ENCODE measurements at regions not wholly inside any gene's neighbourhood (a gene's known extent, or its start where the extent isn't known, plus 50 kb on each side); places are given as distances from the start of the nearest gene placed in this dataset.

- no peaks in the 10 kb centered on the region for H3K27me3 ChIP-seq (ENCODE audit: control insufficient read depth, insufficient read depth, low read length, poor library complexity, severe bottlenecking)
- H3K9ac ChIP-seq (ENCODE audit: extremely low read depth, low read length, poor library complexity, severe bottlenecking) = no peak overlapping the region
- no peaks in the 10 kb centered on the region for H3K27me3 Mint-ChIP-seq (ENCODE audit: insufficient read depth)
- no peak for DNase-seq
- no peak overlapping the region for H3K4me3 ChIP-seq (ENCODE audit: low read length)
- H3K9me3 ChIP-seq (ENCODE audit: control insufficient read depth, low read length) = no peaks in the 10 kb centered on the region
- no peak for TF ChIP-seq CTCF (conservative IDR thresholded peaks at IDR 0.05)
- no peak overlapping the region for H3K27ac ChIP-seq (ENCODE audit: low read depth, low read length)
- H3K9me3 Mint-ChIP-seq = no peaks in the 10 kb centered on the region
- H3K4me3 Mint-ChIP-seq = no peak overlapping the region
- peaks cover 9% of the 10 kb centered on the region for H3K4me1 Mint-ChIP-seq
- WGBS, 2 experiments (ENCODE audit: insufficient coverage in 1 of 2, insufficient read length in 1 of 2) = 92 to 96% methylated on average over 3 to 4 of the region's 5 CpGs
- no peaks in the 10 kb centered on the region for H3K4me1 ChIP-seq (ENCODE audit: control insufficient read depth, insufficient read depth, low read length)
- no peaks in the 10 kb centered on the region for H3K36me3 ChIP-seq (ENCODE audit: control insufficient read depth, insufficient read depth, low read length)
- H3K27ac Mint-ChIP-seq = no peak overlapping the region
- no peaks in the 10 kb centered on the region for H3K36me3 Mint-ChIP-seq (ENCODE audit: low read depth)
Observed at GRCh38 chr16:66193543-66194229, 172.8 kb upstream of the CDH5 start.

DNA sequence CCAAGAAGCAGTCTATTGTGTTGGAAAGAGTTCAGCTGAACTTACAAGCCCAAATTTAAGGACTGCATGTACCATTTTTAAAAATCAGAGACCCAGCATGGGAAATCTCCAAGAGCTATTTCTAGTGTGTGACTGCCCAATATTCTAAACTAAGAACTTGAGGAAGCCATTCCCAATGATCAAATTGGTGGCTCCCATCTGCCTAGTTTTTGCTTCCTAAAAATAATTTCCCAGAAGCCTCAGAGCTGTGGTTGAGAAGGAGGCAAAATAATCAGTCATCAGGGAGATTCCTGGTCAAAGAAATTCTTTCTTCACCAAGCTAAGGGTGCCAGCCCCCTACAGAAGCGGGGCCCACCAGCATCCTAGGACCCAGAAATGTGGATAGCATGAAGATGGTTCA is 176.1 kb upstream of the CDH5 start:
- Mint-ChIP-seq H3K4me1 (peaks cover 7% of the 10 kb centered on the region), H3K27ac (no peak overlapping the region), H3K9me3 (no peaks in the 10 kb centered on the region), H3K36me3 (ENCODE audit: low read depth) (no peaks in the 10 kb centered on the region), H3K27me3 (ENCODE audit: insufficient read depth) (no peaks in the 10 kb centered on the region), H3K4me3 (no peak overlapping the region)
- no peak for TF ChIP-seq CTCF (conservative IDR thresholded peaks at IDR 0.05)
- DNase-seq = no peak
- Histone ChIP-seq H3K36me3 (ENCODE audit: control insufficient read depth, insufficient read depth, low read length) (no peaks in the 10 kb centered on the region), H3K4me3 (ENCODE audit: low read length) (no peak overlapping the region), H3K27ac (ENCODE audit: low read depth, low read length) (no peak overlapping the region), H3K27me3 (ENCODE audit: control insufficient read depth, insufficient read depth, low read length, poor library complexity, severe bottlenecking) (no peaks in the 10 kb centered on the region), H3K9me3 (ENCODE audit: control insufficient read depth, low read length) (no peaks in the 10 kb centered on the region), H3K9ac (ENCODE audit: extremely low read depth, low read length, poor library complexity, severe bottlenecking) (no peak overlapping the region), H3K4me1 (ENCODE audit: control insufficient read depth, insufficient read depth, low read length) (no peaks in the 10 kb centered on the region)
- 65 to 100% methylated on average over 1 of the region's 1 CpG for WGBS, 2 experiments (ENCODE audit: insufficient coverage in 1 of 2, insufficient read length in 1 of 2)

- Mint-ChIP-seq H3K9me3 (no peaks in the 10 kb centered on the region), H3K27ac (no peak overlapping the region), H3K27me3 (ENCODE audit: insufficient read depth) (no peaks in the 10 kb centered on the region), H3K36me3 (ENCODE audit: low read depth) (no peaks in the 10 kb centered on the region), H3K4me1 (peaks cover 7% of the 10 kb centered on the region), H3K4me3 (no peak overlapping the region)
- no peak for TF ChIP-seq CTCF (conservative IDR thresholded peaks at IDR 0.05)
- H3K4me1 ChIP-seq (ENCODE audit: control insufficient read depth, insufficient read depth, low read length) = no peaks in the 10 kb centered on the region
- H3K36me3 ChIP-seq (ENCODE audit: control insufficient read depth, insufficient read depth, low read length) = no peaks in the 10 kb centered on the region
- 87 to 90% methylated on average over 3 to 4 of the region's 4 CpGs for WGBS, 2 experiments (ENCODE audit: insufficient coverage in 1 of 2, insufficient read length in 1 of 2)
- no peaks in the 10 kb centered on the region for H3K9me3 ChIP-seq (ENCODE audit: control insufficient read depth, low read length)
- H3K4me3 ChIP-seq (ENCODE audit: low read length) = no peak overlapping the region
- DNase-seq = no peak
- H3K27me3 ChIP-seq (ENCODE audit: control insufficient read depth, insufficient read depth, low read length, poor library complexity, severe bottlenecking) = no peaks in the 10 kb centered on the region
- H3K27ac ChIP-seq (ENCODE audit: low read depth, low read length) = no peak overlapping the region
- no peak overlapping the region for H3K9ac ChIP-seq (ENCODE audit: extremely low read depth, low read length, poor library complexity, severe bottlenecking)
Observed at GRCh38 chr16:66189951-66190350, 176.5 kb upstream of the CDH5 start.

Measured in endodermal cell (in vitro differentiated cells).